ENCODE measurements at regions not wholly inside any gene's neighbourhood (a gene's known extent, or its start where the extent isn't known, plus 50 kb on each side); places are given as distances from the start of the nearest gene placed in this dataset.

DNA sequence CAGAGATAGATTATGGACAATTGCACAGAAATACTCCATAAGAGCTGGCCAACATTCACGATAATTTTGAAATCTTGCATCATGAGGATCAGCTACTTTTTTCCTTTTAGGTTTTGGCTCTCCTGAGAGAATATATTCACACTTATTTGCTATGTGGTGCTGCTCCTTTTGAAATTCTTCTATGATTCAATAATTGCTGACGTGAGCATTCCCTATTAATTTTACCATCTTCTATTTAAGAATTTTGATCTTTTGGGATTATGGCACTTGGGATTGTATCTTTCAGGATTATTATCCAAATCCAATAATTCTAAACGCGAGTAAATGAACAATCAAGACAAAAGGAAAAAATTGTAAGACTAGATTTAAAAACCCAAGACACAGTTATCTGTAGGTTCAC lies 358.8 kb downstream of the ELAVL2 start:
- no peaks in the 10 kb centered on the region for H3K4me1 ChIP-seq
- no peak overlapping the region for H3K4me3 ChIP-seq
- DNase-seq (no peak), ATAC-seq (no peak)
- intact Hi-C loops (cut with DNase I) = no loop called here
- WGBS, 2 donors = 80 to 84% methylated on average over 4 of the region's 4 CpGs
- no peak overlapping the region for H3K27ac ChIP-seq
- H3K36me3 ChIP-seq = no peaks in the 10 kb centered on the region
- no peaks in the 10 kb centered on the region for H3K9me3 ChIP-seq
- no peaks in the 10 kb centered on the region for H3K27me3 ChIP-seq
- TF ChIP-seq, protein P1, sequence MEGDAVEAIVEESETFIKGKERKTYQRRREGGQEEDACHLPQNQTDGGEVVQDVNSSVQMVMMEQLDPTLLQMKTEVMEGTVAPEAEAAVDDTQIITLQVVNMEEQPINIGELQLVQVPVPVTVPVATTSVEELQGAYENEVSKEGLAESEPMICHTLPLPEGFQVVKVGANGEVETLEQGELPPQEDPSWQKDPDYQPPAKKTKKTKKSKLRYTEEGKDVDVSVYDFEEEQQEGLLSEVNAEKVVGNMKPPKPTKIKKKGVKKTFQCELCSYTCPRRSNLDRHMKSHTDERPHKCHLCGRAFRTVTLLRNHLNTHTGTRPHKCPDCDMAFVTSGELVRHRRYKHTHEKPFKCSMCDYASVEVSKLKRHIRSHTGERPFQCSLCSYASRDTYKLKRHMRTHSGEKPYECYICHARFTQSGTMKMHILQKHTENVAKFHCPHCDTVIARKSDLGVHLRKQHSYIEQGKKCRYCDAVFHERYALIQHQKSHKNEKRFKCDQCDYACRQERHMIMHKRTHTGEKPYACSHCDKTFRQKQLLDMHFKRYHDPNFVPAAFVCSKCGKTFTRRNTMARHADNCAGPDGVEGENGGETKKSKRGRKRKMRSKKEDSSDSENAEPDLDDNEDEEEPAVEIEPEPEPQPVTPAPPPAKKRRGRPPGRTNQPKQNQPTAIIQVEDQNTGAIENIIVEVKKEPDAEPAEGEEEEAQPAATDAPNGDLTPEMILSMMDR (IDR thresholded peaks at IDR 0.05) = no peak

DNA sequence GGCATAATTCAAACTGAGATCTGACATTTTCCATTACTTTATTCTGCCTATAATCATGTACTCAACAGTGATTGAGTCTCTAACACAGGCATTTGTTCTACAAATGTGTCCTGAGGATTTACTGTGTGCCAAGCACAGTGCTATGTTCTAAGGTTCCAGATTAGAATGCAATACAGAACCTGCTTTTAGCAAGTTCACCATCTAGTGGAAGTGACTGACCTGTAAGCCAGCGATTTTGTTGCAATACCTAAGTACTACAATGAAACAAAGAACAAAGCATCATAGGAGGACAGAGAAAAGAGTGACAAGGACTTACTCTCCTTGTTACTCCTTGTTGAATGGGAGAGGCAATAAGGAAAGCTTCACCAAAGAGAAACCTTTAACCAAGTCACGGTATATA lies 348.1 kb downstream of the ELAVL2 start:
- intact Hi-C loops (cut with DNase I) = loop anchor here in 2 of 10 donors (1.0 to 10.0 kb wide), 2 partner anchors 43 to 63 kb away; no protein-coding TSS in a partner anchor
- TF ChIP-seq, protein P1 (IDR thresholded peaks at IDR 0.05) = no peak
- Histone ChIP-seq H3K27me3 (no peaks in the 10 kb centered on the region), H3K4me3 (no peak overlapping the region), H3K4me1 (no peaks in the 10 kb centered on the region), H3K36me3 (no peaks in the 10 kb centered on the region), H3K9me3 (no peaks in the 10 kb centered on the region), H3K27ac (no peak overlapping the region)
- 87% methylated on average over 2 of the region's 2 CpGs for WGBS, 2 donors
- DNase-seq (no peak), ATAC-seq (no peak)

DNA sequence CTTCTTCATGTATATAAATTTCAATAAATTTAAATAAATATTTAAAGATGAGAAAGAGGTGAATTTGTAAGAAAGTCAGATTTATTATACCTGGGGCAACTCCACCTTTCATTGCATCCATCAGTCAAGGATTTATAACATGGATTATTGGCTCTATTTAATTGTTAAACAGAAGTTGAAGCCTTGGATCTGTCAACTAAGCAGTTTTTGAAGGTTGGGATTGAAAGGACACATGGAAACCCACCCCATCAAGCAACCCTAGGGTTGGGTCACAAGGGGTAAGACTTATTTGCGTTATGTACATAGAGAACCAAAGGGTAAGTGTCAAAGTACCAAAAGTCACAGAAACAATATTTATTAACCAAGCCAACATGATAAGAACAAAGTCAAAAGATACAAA lies 342.5 kb downstream of the ELAVL2 start:
- Histone ChIP-seq H3K4me1 (no peaks in the 10 kb centered on the region), H3K27ac (no peak overlapping the region), H3K36me3 (no peaks in the 10 kb centered on the region), H3K4me3 (no peak overlapping the region), H3K27me3 (peaks cover 0 to 4% (median 0%) of the 10 kb centered on the region in 7 donors), H3K9me3 (no peaks in the 10 kb centered on the region)
- WGBS, 2 donors = 83 to 90% methylated on average over 1 of the region's 1 CpG
- intact Hi-C loops (cut with DNase I) = no loop called here
- DNase-seq (no peak), ATAC-seq (no peak)
- TF ChIP-seq, protein P1 (IDR thresholded peaks at IDR 0.05) = no peak

DNA sequence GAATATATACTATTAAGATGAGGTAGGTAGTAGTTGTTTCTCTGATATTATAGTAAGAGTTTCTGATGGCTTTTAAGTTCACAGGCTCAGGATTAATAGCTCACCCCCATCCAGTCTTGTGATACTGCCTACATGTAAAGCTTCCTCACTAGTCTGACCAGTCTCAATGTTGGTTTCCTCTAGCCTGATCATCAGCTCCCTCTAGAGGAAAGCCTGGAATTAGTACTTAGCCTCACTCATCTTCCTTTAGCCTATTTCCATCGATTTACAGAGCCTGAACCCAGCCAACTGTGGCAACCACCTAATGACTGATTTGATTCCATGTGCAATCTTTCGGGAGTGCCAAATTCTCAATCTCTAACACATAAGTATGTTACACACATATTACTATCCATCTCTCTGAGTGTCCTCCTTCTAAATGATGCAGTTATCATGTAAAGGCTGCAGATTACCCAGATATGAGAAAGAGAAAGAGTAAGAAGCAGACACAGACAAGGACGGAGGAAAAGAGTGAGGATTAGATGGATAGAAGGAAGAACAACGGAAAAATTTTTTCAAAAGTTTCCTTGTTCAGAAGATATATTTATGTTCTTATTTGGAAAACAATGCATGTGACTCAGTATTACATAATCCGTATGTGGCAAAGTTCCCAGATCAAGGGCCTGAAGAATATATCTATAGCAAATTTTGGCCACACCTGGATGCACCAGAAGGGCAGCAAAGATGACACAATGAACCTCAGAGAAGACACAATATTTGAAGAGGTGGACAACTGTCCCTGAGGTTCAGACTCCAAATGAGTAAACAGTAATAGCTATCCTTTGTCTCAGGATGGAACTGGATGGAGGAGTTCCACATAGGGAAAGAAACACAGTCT lies 333.7 kb downstream of the ELAVL2 start:
- peak in 2 of 8 donors; percentile 60 to 61 for ATAC-seq
- intact Hi-C loops (cut with DNase I) = loop anchor here in 6 of 10 donors (5.0 to 10.0 kb wide), 4 partner anchors 132 to 370 kb away; no protein-coding TSS in a partner anchor
- WGBS, 2 donors = 42 to 45% methylated on average over 5 of the region's 5 CpGs

More for the DNA sequence above, 333.7 kb downstream of the ELAVL2 start:
- no peak overlapping the region for H3K27ac ChIP-seq
- no peaks in the 10 kb centered on the region for H3K36me3 ChIP-seq
- H3K9me3 ChIP-seq = no peaks in the 10 kb centered on the region
- no peak overlapping the region for H3K4me3 ChIP-seq
- H3K27me3 ChIP-seq = no peaks in the 10 kb centered on the region
- TF ChIP-seq, protein P1 (IDR thresholded peaks at IDR 0.05) = peak in 7 of 9 donors; percentile 43 to 65 (median 56)
- DNase-seq = no peak
- peaks cover 0 to 5% (median 0%) of the 10 kb centered on the region in 9 donors for H3K4me1 ChIP-seq

All from heart right ventricle (tissue), 16 donors.